Panc1 (cell line): ENCODE measurements at regions not wholly inside any gene's neighbourhood (a gene's known extent, or its start where the extent isn't known, plus 50 kb on each side); places are given as distances from the start of the nearest gene placed in this dataset.

Source experiments
- ATAC-seq: fragments of 200-7000 bp; cut with Tn5 transposase; 2 replicates; pipeline ENCODE4 v1.9.1; 2020; ENCODE audit warnings: mild to moderate bottlenecking, moderate library complexity
- BruUV-seq: library from RNA; stranded (reverse); fragments of 400-500 nt; replicated peaks from 2 replicates; lab custom pipeline; 2021; lab: Mats Ljungman, UMichigan
- CTCF ChIA-PET: fragments of 300-600 bp; sonication (Branson Sonifier 250); formaldehyde crosslinking; loops from one replicate; lab custom pipeline; 2022; ENCODE audit warnings: antibody characterized with exemption; lab: Charles Lee
- POLR2A ChIA-PET: fragments of 300-600 bp; sonication (Branson Sonifier 250); formaldehyde crosslinking; loops from one replicate; lab custom pipeline; 2022; ENCODE audit warnings: antibody characterized with exemption; lab: Charles Lee
- DNase-seq: peaks from one replicate; pipeline ENCODE4 v3.0.0-alpha.2; 2010; ENCODE audit warnings: low read depth, low spot score
- H3K27ac ChIP-seq: 2 replicates; pipeline ENCODE4 v1.5.1; 2011; ENCODE audit warnings: mild to moderate bottlenecking, low read length, inconsistent platforms
- H3K27me3 ChIP-seq: fragments of 200-500 bp; sonication (Bioruptor generic); 2 replicates; pipeline ENCODE4 v1.6.0; 2014; ENCODE audit warnings: low read length, inconsistent platforms; ENCODE audit not compliant: control insufficient read depth, insufficient read depth
- H3K36me3 ChIP-seq: fragments of 200-500 bp; sonication (Bioruptor generic); 2 replicates; pipeline ENCODE4 v1.5.1; 2014; ENCODE audit warnings: inconsistent platforms, mild to moderate bottlenecking, low read length, moderate library complexity; ENCODE audit not compliant: control insufficient read depth, insufficient read depth
- H3K4me1 ChIP-seq: 2 replicates; pipeline ENCODE4 v1.5.1; 2011; ENCODE audit warnings: inconsistent platforms, mild to moderate bottlenecking, low read length, moderate library complexity; ENCODE audit not compliant: control insufficient read depth, insufficient read depth
- H3K4me3 ChIP-seq, 2 experiments: 2 replicates each; pipeline ENCODE4 v1.5.1; 2011 to 2012; ENCODE audit warnings: low read depth in 2 of 2, low read length in 2 of 2, mild to moderate bottlenecking in 2 of 2, inconsistent platforms in 1 of 2, moderate library complexity in 1 of 2
- H3K9me3 ChIP-seq: fragments of 200-500 bp; sonication (Bioruptor generic); 2 replicates; pipeline ENCODE4 v1.5.1; 2014; ENCODE audit warnings: low read depth, mild to moderate bottlenecking, inconsistent platforms, low read length, moderate library complexity; ENCODE audit not compliant: control insufficient read depth, insufficient read depth
- POLR2AphosphoS5 ChIP-seq: IDR thresholded peaks from 2 replicates; pipeline ENCODE4 v1.6.1; 2012; ENCODE audit warnings: mild to moderate bottlenecking, low read depth, low read length, moderate library complexity
- SIN3A ChIP-seq: IDR thresholded peaks from 2 replicates; pipeline ENCODE4 v1.6.1; 2012; ENCODE audit warnings: low read depth, mild to moderate bottlenecking, low read length, moderate library complexity, borderline replicate concordance; ENCODE audit not compliant: insufficient read depth
- TCF7L2 ChIP-seq: IDR thresholded peaks from 2 replicates; pipeline ENCODE4 v1.6.1; 2011; ENCODE audit warnings: mild to moderate bottlenecking, low read depth, low read length, inconsistent platforms
- in situ Hi-C: cut with HindIII; loops from 2 replicates; pipeline ENCODE4 v1.10.0; 2016; ENCODE audit warnings: low sequenced_read_pairs, low pct_unique_long_range_greater_than_20kb
- intact Hi-C: fragments of 100-400 bp; cut with micrococcal nuclease; formaldehyde crosslinking; loops from one replicate; pipeline ENCODE4 v1.10.0; 2022; ENCODE audit not compliant: unreplicated experiment
- TF ChIP-seq, protein P1 (sequence below), 2 experiments: IDR thresholded peaks; 2 replicates each; pipeline ENCODE4 v1.6.1; 2011 to 2012; ENCODE audit warnings: low read depth in 2 of 2, control low read depth in 1 of 2, low read length in 1 of 2, mild to moderate bottlenecking in 1 of 2, moderate library complexity in 1 of 2; ENCODE audit not compliant: insufficient read depth in 1 of 2
- TF ChIP-seq, protein P2 (sequence below): fragments of 450-650 bp; IDR thresholded peaks from 2 replicates; pipeline ENCODE4 v1.5.1; 2017; ENCODE audit warnings: mild to moderate bottlenecking

DNA sequence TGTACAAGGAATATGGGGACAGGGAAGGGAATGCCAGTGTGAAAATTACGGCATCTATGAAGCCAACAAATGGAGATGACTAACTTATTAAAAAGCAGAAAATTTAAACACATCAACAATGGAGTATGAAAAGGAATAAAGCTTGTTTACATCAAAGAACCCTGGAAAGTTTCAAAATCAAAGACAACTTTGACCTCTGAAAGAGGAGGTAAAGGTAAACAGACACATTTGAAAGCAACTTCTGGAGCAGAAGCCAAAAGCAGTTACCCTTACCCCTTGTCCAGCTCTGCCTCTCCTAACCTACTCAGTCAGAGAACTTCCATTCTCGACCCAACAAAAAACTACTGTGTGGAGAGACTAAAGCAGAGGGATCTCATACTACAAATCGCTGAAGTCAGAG lies 184.3 kb downstream of the DUSP6 start:
- no peak for DNase-seq
- ChIA-PET CTCF (no interaction called here), POLR2A (no interaction called here)
- Histone ChIP-seq H3K4me1 (no peaks in the 10 kb centered on the region), H3K36me3 (no peaks in the 10 kb centered on the region; the same call in 1 of the 2 replicates), H3K9me3 (no peaks in the 10 kb centered on the region), H3K27ac (no peak overlapping the region), H3K27me3 (no peaks in the 10 kb centered on the region), H3K4me3 (no peak overlapping the region)
- BruUV-seq: no TSS peak
- in situ Hi-C loops: no loop called here
- intact Hi-C loops: no loop called here
- TF ChIP-seq SIN3A (no peak), TCF7L2 (no peak), POLR2AphosphoS5 (no peak)
- TF ChIP-seq, protein P1, sequence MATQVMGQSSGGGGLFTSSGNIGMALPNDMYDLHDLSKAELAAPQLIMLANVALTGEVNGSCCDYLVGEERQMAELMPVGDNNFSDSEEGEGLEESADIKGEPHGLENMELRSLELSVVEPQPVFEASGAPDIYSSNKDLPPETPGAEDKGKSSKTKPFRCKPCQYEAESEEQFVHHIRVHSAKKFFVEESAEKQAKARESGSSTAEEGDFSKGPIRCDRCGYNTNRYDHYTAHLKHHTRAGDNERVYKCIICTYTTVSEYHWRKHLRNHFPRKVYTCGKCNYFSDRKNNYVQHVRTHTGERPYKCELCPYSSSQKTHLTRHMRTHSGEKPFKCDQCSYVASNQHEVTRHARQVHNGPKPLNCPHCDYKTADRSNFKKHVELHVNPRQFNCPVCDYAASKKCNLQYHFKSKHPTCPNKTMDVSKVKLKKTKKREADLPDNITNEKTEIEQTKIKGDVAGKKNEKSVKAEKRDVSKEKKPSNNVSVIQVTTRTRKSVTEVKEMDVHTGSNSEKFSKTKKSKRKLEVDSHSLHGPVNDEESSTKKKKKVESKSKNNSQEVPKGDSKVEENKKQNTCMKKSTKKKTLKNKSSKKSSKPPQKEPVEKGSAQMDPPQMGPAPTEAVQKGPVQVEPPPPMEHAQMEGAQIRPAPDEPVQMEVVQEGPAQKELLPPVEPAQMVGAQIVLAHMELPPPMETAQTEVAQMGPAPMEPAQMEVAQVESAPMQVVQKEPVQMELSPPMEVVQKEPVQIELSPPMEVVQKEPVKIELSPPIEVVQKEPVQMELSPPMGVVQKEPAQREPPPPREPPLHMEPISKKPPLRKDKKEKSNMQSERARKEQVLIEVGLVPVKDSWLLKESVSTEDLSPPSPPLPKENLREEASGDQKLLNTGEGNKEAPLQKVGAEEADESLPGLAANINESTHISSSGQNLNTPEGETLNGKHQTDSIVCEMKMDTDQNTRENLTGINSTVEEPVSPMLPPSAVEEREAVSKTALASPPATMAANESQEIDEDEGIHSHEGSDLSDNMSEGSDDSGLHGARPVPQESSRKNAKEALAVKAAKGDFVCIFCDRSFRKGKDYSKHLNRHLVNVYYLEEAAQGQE (IDR thresholded peaks at IDR 0.05; ENCODE audit: insufficient read depth in 1 of 2, low read depth in 2 of 2, low read length in 1 of 2): no peak
- TF ChIP-seq, protein P2, sequence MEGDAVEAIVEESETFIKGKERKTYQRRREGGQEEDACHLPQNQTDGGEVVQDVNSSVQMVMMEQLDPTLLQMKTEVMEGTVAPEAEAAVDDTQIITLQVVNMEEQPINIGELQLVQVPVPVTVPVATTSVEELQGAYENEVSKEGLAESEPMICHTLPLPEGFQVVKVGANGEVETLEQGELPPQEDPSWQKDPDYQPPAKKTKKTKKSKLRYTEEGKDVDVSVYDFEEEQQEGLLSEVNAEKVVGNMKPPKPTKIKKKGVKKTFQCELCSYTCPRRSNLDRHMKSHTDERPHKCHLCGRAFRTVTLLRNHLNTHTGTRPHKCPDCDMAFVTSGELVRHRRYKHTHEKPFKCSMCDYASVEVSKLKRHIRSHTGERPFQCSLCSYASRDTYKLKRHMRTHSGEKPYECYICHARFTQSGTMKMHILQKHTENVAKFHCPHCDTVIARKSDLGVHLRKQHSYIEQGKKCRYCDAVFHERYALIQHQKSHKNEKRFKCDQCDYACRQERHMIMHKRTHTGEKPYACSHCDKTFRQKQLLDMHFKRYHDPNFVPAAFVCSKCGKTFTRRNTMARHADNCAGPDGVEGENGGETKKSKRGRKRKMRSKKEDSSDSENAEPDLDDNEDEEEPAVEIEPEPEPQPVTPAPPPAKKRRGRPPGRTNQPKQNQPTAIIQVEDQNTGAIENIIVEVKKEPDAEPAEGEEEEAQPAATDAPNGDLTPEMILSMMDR: no peak
- ATAC-seq: no peak

DNA sequence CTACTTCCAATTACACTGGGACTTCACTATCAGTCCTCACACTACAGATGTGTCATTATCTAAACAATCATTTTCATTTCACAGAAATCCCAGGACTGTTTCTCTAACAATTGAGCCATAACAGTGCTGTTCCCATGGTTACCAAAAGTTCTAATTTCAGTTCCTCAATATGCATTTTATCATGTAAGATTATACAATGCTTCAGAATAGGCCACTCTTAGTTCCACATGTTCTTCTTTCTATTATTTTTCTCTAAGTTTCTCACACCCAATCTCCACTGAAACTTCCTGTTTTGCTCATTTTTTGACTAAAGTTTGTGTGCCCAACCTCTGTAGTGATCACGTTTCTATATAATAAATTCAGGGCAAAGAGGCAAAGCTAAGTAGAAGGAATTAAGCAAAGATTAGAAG lies 185.8 kb downstream of the DUSP6 start:
- H3K4me1 ChIP-seq: no peaks in the 10 kb centered on the region
- no peak overlapping the region for H3K4me3 ChIP-seq
- no peaks in the 10 kb centered on the region; the same call in 1 of the 2 replicates for H3K36me3 ChIP-seq
- CTCF ChIA-PET: no interaction called here
- TF ChIP-seq POLR2AphosphoS5: no peak
- TF ChIP-seq SIN3A: no peak
- TF ChIP-seq, protein P1 (IDR thresholded peaks at IDR 0.05; ENCODE audit: insufficient read depth in 1 of 2, low read depth in 2 of 2, low read length in 1 of 2): no peak
- TF ChIP-seq TCF7L2: no peak
- TF ChIP-seq, protein P2: no peak
- intact Hi-C loops: no loop called here
- BruUV-seq: no TSS peak
- DNase-seq (no peak), ATAC-seq (no peak)
- H3K27me3 ChIP-seq: no peaks in the 10 kb centered on the region
- in situ Hi-C loops: no loop called here
- POLR2A ChIA-PET: no interaction called here
- H3K27ac ChIP-seq: no peak overlapping the region
- no peaks in the 10 kb centered on the region for H3K9me3 ChIP-seq
